Activated CD4-positive, alpha-beta T cell treated with anti-CD3 and anti-CD28 coated beads, Interleukin-2, Interleukin-4, amounts not matched to agents 100 ng/mL and 50 ng/mL, durations not matched to agents 16 hours and 8 hours (primary cell): ENCODE measurements at regions not wholly inside any gene's neighbourhood (a gene's known extent, or its start where the extent isn't known, plus 50 kb on each side); places are given as distances from the start of the nearest gene placed in this dataset.

Experiments
- DNase-seq: peaks from one replicate; pipeline ENCODE4 v3.0.0-alpha.2; 2020; ENCODE audit warnings: low spot score

DNA sequence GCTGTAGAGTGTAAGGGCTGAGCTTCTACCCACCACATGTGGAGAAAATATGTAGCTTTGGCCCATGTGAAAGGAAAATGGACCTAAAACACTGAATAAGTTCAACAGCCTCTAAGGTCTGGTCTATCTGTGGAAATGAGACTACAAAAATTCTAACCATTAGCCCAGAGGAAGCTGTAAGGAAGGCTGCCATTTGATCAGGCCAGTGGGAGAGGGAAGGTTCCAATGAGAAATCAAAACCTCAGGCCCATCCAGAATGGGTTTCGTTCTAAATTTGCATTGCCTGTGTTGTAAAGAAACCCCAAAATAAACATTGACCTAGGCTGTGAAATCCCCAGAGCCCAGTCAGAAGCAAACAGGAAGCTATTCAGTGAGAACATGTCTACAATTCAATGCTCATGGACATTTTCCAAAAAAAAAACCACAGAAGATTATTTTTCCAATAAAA is 320.4 kb upstream of the SLC7A11 start:
- DNase-seq, result no peak

DNA sequence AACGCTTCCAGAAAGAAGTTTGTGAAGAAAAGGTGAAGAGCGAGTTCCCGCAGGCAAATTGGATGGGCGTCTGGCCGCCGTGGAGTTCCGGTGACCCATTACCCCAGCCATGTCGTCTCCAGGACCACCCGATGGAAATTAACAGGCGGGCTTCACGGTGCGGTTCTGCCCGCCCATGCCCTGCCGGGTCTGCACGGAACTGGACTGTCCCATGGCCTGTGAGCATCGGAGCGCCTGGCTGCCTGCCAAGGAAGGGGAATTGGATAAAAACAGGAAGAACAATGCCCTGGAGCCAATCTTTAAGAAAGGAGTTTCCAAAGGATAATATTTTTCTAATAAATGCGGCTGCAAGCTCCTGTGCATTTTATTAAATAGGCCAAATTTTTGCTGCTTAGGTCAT is 319.8 kb upstream of the SLC7A11 start:
- DNase-seq, result no peak

DNA sequence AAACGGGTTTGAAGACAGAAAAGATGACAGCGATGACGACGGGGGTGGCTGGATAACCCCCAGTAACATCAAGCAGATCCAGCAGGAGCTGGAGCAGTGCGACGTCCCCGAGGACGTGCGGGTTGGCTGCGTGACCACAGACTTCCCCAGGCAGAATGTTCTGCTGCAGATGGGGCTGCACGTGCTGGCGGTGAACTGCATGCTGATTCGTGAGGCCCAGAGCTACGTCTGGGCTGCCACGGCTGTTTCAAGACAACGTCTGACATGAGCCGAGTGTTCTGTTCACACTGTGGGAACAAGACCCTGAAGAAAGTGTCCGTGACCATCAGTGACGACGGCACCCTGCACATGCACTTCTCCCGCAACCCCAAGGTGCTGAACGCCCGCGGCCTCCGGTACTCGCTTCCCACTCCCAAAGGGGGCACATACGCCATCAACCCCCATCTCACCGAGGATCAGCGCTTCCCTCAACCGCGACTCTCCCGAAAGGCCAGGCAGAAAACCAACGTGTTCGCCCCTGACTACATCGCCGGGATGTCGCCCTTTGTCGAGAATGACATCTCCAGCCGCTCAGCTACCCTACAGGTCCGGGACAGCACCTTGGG is 319.2 kb upstream of the SLC7A11 start:
- DNase-seq, result no peak

DNA sequence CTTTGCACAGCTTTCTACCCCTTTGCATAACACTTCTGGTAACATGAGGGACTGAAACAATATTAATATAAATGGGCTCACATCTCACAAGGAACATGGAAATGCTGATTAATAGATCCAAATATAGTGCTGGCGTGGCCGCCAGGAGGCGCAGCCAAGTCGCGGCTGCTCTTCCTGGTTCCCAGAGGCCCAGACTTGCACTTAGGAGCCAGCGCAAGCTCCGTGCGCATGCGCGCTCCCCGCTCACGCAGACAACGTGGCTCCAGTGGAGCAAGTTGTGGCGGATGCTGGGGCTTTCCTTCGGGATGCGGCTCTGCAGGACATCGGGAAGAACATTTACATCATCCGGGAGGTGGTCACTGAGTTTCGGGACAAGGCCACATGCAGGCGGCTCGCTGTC is 318.3 kb upstream of the SLC7A11 start:
- DNase-seq, result no peak

DNA sequence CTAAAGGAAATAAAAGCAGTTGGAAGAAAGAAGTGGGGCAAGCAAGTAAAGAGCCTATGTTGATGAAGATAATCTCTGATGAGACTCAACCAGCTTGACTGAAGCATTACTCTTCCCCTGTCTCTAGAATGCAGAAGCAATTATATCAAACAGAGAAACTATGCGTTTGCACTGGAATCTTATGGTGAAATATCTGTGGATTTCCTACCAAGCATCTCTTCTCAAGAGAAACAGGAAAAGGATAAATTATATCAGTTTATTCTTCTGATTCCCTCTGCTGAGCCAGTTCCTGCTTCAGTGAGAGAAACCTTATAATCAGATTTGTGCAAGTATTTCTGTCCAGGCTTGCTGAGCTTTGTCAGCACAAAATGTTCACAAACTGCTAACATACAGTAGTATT is 316.7 kb upstream of the SLC7A11 start:
- no peak for DNase-seq

DNA sequence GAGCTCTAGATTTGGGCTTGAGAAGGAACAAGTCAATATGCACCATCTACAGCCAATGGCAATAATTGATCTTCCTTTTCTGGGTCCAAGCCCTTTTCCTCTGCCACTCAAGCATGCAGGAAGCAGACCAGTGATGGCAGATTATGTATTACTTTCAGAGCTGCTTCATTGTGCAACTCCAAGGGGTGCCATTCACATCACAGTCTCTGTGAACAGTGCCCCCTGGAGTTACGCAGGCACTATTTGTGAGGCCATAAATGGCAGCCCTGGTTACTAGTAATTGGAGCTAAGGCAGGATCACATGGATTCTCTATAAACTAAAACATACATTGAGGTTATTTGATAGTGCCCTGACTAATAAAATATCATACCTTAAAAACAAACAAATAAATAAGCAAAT is 313.4 kb upstream of the SLC7A11 start:
- peak; percentile 2 for DNase-seq

DNA sequence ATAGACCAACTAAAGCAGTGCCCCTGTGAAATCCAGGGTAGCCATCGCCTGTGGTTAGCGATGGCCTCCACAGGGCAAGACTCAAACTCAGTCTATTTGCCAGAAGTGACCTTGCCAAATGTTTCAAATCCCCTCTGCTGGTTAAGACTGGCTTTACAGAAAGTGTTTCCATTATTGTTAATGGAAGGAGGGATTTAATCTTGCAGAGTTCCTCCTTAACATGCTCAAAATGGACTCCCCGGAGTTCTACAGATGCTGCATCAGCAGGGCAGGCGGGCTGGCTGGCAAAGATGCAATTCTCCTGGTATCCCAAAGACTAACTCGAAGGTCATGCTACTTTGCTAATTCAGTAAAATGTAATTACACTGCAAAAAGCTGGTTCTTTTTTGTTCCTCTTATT is 313.0 kb upstream of the SLC7A11 start:
- no peak for DNase-seq

DNA sequence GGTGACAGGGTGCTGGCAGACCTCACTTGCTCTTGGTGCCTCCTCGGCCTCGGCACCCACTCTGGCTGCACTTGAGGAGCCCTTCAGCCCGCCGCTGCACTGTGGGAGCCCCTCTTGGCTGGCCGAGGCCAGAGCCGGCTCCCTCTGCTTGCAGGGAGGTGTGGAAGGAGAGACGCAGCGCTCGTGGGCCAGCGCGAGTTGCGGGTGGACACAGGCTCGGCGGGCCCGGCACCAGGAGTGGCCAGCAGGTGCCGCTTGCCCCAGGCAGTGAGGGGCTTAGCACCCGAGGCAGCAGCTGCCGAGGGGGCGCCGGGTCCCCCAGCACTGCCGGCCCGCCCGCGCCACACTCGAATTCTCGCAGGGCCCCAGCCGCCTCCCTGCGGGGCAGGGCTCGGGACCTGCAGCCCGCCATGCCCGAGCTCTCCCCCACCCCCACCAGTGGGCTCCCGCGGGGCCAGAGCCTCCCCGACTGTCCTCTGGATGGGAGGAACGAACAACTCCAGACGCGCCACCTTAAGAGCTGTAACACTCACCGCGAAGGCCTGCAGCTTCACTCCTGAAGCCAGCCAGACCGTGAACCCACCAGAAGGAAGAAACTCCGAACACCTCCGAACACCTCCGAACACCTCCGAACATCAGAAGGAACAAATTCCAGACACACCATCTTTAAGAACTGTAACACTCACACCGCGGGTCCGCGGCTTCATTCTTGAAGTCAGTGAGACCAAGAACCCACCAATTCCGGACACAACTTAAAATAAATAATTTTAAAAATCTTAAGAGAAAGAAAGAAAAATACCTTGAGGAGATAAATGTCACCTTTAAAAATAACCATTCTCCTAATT is 311.1 kb upstream of the SLC7A11 start:
- no peak for DNase-seq

DNA sequence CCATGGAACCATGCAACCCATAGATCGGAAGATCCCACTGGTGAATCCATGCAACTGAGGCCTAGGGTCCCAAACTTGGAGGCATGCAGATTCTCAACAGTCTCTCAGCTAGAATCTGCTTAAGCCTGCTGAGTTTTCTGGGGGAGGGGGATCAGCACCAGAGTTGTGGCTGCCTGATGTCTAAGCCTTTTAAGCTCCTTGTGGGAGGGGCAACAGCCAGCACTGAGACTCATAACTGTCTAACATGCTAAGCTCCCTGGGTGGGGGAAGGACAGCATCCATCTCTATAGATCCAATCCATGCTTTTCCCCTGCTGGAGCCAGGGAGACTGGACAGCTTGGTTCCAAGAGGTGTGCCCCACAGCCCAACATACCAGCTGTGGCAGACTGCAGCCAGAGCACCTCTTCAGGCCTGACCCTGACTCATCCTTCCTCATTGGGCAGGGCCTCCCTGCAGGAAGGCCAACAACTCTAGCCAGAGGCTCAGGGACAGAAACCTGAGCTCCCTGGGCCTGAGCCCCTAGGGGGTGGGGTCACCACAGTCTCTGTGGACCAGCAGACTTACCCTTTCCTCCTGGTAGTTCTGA is 300.1 kb upstream of the SLC7A11 start:
- DNase-seq, result no peak

DNA sequence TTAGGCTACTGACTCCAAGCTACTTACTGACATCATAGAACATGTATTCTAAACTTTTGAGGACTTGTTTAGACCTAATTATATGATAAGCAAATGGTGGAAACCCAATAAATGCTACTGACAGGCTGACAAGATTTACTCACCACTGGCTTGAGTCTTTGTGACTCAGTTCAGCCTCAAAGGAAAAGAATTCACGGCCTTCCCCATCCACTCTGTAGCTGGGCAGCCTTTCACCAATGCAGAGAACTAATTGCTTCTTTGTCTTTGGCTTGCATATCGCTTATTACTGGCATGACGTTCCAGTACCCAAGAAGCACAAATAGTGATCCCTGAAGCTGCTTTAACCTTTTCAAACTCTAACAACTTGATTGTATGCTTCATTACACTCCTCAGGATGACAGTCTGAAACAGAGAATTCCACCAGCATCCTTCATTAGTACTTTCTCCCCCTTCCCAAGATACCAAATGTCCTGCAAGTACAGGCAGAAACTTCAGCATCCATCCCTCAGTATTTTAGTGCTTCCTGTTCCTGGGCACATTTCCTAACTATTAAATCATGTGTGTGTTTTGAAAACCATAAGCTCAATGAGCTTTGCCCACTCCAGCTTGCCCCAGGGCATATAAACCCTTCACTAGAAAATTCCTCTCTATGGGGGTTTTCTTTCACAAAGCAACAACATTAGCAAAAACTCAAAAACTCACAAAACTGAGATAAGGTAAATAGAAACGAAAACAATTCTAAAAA is 298.1 kb upstream of the SLC7A11 start:
- DNase-seq, result no peak

DNA sequence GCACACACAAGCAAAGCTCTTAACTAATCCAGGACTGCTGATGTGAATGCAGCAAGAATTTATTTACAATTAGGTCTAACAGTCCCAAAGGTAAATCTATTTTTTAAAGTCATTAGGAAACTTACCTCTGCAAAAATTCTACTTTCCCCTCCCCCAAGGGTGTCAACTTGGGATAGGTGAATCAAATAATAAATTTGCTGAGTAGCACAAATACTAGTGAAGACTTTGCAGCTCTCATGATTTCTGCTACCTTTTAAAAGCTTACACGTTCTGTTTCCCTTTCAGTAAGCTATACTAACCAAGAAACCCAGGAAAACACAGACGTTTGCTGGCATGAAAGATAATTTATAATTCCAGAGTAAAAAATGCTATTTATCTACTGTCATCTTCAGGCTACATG is 296.6 kb upstream of the SLC7A11 start:
- DNase-seq, result no peak

DNA sequence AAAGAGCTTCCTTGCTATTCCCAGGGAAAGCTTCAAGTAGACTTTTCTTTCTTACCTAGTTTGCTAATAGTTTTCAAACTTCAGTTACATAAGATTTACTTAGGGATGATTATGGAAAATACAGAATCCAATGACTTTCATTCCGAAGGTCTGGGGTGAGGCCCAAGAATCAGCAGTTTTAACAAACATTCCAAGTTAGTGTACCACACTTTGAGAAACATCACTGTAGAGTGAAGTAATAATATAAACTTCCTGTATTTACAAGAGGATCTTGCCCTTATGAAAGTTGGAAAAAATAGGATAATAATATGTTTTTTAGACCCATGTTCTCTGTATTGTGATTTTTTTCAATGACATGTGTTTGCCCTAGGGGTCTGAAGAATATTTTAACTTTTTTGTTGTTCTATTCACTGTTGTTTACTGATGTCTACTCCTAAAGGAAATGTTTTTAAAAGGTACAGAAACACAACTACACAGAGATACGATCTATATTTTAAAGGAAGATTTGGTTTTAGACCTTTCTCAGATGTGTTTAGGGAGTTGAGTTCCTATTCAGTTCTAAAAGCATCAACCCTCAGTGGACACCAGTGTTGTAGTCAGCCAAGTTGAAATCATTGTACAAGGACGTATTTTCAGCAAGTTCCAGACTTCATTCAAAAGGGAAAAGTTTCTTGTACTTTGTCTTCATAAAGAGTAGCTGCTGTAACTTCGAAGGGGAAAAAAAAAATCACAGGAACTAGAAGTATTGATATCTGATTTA is 295.8 kb upstream of the SLC7A11 start:
- DNase-seq, result no peak

DNA sequence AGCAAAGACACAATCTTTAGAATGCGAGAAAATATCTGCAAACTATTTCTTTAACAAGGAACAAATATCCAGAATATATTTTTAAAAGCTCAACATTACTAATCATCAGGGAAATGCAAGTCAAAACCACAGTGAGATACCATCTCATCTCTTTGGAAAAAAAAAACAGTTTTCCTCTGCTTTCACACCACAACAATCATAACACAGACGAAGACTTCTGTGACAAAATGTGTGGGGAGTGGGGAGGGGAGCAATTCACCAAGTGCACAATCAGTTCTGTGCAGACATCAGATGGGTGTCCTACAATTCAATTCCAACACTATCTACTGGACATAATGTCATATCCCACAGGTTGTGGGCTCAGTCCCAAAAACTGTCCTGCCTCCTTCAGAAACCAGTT is 293.2 kb upstream of the SLC7A11 start:
- DNase-seq, result no peak

DNA sequence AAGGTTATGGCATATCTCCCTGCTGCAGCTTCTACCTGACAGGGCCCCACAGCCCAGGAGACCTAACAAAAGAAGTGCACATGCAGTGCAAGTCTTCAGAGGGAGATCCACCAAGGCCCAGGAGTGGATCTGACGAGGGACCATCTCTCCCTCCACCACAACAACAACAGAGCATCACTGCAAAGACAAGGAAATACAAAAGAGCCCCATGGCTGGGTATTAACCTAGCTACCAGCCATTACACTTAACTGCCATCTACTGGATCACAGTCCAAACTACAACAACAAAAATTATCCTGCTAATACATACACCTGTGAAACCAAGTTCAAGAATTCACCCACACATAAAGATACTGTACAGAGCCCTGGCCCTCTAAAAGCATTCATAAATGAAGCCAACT is 280.2 kb upstream of the SLC7A11 start:
- DNase-seq, result peak; percentile 1

DNA sequence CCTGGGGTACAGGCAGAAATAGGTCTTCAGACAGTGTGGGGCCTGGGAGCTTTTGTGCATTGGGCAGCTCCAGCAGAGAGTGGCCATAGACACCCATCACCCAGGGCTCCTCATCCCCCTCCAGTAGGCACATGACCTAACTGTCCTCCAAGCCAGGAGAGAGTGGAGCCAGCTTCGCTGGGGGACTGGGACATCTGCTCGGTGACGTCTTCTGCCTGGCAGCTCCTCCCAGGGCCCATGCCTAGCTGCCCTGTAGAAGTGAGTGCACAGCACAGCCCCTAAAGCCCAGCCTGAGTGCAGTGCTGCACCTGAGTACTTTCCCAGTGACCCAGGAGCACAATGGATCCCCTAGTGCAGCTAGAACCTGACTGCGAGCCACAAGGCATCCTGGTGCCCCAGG is 279.7 kb upstream of the SLC7A11 start:
- DNase-seq, result no peak

DNA sequence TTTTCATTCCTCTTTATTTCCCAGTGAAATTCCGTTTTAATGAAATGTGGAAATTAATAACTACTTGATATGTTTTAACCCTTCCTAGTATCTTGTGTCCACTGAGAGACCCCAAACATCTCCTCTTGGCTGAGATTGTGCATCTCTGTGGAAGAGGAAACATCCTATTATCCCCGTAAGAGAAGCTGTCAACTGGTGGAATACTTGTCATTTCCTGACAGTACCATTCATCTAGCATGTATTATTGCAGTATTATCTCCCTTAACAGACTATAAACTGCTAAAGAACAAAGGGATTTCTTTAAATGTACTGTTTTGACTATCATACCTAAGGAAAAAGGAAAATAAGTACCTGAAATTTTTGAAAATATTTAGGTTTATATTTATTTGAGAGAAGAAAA is 277.3 kb upstream of the SLC7A11 start:
- no peak for DNase-seq

DNA sequence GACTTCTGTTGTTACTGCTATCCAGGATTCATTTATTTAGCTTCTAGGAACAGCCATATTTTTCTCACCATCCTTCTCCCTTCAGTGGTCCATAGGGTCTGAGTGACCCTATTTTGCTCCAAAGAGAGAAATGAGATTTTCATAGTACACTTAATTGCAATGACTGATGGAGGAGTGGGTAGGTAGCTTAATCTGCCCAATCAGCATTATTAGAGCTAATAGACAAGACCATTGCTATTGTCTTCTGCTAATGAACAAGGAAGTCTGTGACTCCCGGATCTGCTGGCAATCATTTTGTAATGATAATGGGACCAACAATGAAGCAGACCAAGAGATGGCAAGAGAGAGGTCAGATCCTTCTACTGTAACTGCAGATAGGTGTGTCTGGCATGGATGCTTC is 271.4 kb upstream of the SLC7A11 start:
- DNase-seq, result no peak

DNA sequence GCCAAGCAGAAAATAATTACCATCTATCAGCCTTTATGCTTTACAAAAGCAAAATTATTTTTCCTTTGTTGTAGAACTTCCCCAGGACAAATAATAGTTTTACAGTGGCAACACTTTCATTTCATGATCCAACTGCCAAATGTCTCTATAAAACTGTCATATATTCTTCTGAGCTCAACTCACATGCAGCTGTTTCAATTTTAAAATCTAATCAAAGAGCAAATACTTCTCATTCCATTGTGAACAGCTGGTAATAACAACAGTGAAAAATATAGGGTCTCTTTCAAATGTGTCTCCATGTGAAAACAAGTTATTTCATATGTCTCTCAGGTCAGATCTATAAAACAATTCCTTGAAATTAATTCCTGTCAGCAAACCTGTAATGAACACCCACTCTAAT is 270.6 kb upstream of the SLC7A11 start:
- no peak for DNase-seq

DNA sequence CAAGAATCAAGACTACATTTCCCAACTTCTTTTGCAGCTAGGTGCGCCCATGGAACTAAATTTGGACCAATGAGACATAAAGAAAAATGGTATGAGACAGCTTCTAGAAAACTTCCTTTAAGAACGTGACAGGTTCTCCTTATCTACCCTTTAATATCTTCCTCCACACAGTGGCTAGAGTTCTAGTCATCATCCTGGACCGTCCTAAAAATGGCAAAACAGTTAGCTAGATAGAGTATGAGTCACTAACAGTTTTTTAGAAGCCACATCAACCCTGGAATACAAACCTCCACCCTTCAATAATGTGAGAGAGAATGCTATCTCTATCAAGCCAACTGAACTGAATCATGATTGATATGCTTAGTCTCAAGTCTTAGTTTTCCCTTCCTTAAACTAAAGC is 267.9 kb upstream of the SLC7A11 start:
- DNase-seq, result no peak

DNA sequence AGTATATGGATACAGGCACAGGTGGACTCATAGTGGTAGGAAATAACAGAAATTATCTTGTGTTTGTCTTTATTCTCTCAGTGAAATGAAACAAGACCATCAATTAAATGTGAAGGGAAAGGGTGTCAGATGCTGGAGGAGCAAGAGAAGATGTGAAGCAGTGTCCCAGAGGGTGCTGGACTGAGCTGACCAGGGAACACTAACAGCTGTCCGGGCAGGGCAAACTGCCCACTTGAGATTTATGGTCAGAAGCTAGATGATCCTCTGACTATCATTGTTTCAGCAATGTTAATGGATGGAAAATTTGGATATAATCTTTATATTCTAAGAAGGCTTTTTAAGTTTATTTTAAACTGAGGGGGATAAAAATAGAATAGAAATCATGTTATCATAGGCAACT is 267.2 kb upstream of the SLC7A11 start:
- DNase-seq, result no peak

DNA sequence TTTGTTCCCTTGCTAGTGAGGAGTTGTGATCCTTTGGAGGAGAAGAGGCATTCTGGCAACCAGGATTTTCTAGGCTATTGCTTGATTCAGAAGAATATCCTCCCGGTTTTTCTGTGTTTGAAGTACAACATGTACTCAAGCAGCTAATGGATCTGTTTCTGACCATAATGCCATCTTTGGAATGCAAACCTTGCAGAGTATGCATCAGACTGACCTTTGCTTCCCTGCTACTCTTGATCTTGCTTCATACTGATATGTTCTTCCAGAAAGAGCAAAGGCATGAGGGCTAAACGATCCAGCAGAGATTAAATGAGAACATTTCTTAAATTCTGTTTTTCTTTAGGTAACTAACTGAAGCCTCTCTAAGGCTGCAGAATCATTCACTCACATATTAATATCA is 265.4 kb upstream of the SLC7A11 start:
- no peak for DNase-seq

DNA sequence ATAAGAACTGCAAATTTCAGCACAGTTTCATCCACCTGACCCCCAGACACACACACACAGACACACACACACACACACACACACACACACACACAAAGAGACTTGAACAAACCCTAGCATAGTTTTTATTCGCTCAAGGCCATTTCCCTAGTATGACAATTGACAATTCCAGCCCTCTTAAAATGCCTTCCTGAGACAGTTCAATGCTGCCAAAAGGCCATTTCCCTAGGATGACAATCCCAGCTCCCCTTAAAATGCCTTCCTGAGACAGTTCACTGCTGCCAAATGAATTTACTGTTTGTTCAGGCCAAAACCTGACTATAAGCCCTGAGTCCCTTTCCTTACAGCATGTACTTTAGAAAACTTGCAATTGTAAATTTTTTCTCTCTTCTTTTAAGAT is 259.5 kb upstream of the SLC7A11 start:
- DNase-seq, result no peak
